Type B pancreatic cell (in vitro differentiated cells): ENCODE measurements at regions not wholly inside any gene's neighbourhood (a gene's known extent, or its start where the extent isn't known, plus 50 kb on each side); places are given as distances from the start of the nearest gene placed in this dataset.

Experiments
- DNase-seq: peaks from one replicate; pipeline ENCODE4 v3.0.0; 2021; ENCODE audit warnings: mixed read lengths; ENCODE audit not compliant: unreplicated experiment; ENCODE audit errors: extremely low spot score
- H3K27ac Mint-ChIP-seq: 2 replicates; pipeline ENCODE4 v1.8.0; 2021; ENCODE audit warnings: mild to moderate bottlenecking, mixed read lengths
- H3K27me3 Mint-ChIP-seq: 2 replicates; pipeline ENCODE4 v1.8.0; 2021; ENCODE audit warnings: mixed read lengths
- H3K36me3 Mint-ChIP-seq: 2 replicates; pipeline ENCODE4 v1.8.0; 2021; ENCODE audit warnings: mixed read lengths
- H3K4me1 Mint-ChIP-seq: one replicate; pipeline ENCODE4 v1.8.0; 2021; ENCODE audit warnings: mixed read lengths; ENCODE audit not compliant: unreplicated experiment
- H3K4me3 Mint-ChIP-seq: 2 replicates; pipeline ENCODE4 v1.8.0; 2021; ENCODE audit warnings: mild to moderate bottlenecking, mixed read lengths
- H3K9me3 Mint-ChIP-seq: 2 replicates; pipeline ENCODE4 v1.8.0; 2021; ENCODE audit warnings: mixed read lengths
- TF ChIP-seq, protein P1 (sequence below): fragments of 200-600 bp; sonication (generic); conservative IDR thresholded peaks from 2 replicates; pipeline ENCODE4 v1.5.0; 2021; ENCODE audit warnings: antibody characterized with exemption, mild to moderate bottlenecking

DNA sequence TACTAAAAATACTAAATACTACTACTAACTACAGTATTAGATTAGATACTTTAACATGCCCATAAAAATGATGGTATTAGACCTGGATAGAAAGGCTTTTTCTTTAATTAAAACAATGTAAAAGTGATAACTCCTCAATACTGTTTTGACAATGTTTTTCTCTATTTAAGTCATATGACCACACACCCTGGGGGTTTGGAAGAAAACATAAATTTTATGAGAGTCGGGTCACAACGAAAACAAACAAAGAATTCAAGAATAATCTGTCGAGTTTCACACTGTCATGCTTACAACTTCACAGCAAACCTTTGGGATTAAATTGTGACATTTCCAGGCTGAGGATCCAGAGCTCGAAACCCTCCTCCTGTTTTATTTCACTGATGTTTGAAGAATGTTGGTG, 107.4 kb upstream of the SOX4 start:
- Mint-ChIP-seq H3K4me1 (peaks cover 23% of the 10 kb centered on the region), H3K27ac (no peak overlapping the region), H3K27me3 (no peaks in the 10 kb centered on the region), H3K4me3 (no peak overlapping the region), H3K9me3 (peaks cover 4% of the 10 kb centered on the region), H3K36me3 (no peaks in the 10 kb centered on the region)
- DNase-seq: no peak
- TF ChIP-seq, protein P1, sequence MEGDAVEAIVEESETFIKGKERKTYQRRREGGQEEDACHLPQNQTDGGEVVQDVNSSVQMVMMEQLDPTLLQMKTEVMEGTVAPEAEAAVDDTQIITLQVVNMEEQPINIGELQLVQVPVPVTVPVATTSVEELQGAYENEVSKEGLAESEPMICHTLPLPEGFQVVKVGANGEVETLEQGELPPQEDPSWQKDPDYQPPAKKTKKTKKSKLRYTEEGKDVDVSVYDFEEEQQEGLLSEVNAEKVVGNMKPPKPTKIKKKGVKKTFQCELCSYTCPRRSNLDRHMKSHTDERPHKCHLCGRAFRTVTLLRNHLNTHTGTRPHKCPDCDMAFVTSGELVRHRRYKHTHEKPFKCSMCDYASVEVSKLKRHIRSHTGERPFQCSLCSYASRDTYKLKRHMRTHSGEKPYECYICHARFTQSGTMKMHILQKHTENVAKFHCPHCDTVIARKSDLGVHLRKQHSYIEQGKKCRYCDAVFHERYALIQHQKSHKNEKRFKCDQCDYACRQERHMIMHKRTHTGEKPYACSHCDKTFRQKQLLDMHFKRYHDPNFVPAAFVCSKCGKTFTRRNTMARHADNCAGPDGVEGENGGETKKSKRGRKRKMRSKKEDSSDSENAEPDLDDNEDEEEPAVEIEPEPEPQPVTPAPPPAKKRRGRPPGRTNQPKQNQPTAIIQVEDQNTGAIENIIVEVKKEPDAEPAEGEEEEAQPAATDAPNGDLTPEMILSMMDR: no peak

DNA sequence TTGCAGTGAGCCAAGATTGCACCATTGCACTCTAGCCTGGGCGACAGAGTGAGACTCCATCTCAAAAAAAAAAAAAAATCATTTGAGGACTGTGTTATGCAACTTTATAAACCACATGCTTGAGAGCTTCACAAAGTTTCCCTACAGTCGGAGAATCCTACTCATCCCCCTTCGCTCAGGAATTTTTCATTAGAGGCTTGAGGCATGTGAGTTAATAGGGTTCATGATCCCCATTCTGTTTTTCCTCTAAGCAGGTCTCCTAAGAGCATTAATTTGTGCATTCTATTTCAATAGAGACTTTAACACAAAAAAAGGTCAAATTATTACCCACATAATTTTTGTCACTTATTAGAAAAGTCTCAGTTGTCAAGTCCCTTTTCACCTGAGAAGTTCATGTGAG, 103.7 kb upstream of the SOX4 start:
- Mint-ChIP-seq H3K4me3 (no peak overlapping the region), H3K27ac (no peak overlapping the region), H3K4me1 (peaks cover 19% of the 10 kb centered on the region), H3K36me3 (no peaks in the 10 kb centered on the region), H3K27me3 (no peaks in the 10 kb centered on the region), H3K9me3 (peaks cover 5% of the 10 kb centered on the region)
- DNase-seq: no peak
- TF ChIP-seq, protein P1: no peak

DNA sequence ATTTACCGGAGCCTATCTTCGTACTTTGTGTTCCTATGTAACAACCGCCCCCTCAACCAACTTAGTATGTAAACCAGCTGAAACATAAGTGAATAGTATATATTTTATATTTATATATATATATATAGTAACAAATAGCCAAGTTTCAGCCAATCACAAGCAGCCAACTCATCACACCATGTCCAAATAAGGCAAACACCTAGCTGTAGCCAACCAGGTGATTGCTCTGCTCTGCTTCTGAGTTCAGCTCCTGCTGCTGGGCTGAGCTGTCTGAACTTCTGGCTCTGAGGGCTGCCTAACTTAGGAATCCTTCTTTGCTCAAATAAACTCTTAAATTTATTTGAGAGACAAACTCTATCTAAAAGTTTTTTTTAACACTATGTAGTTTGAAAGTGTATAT, 101.6 kb upstream of the SOX4 start:
- H3K36me3 Mint-ChIP-seq: no peaks in the 10 kb centered on the region
- DNase-seq: no peak
- H3K4me1 Mint-ChIP-seq: peaks cover 17% of the 10 kb centered on the region
- H3K27me3 Mint-ChIP-seq: no peaks in the 10 kb centered on the region
- H3K4me3 Mint-ChIP-seq: no peak overlapping the region
- TF ChIP-seq, protein P1: no peak
- no peak overlapping the region for H3K27ac Mint-ChIP-seq
- H3K9me3 Mint-ChIP-seq: peaks cover 5% of the 10 kb centered on the region

DNA sequence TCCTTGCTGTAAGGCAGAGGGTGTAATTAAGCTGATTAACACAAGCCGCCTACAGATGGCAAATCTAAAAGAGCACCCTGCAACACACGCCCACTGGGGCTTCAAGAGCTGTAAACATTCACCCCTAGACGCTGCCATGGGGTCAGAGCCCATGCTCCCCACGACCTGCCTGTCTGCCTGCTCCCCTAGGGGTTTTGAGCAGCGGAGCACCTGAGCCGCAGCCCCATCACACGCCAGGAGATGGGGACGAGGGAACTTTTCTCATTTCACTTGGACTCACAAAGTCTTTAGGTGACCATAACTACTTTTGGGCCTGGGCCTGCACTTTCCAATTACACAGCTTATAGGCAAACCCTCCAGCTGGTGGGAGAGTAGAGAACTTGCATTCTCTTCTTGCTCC, 99.0 kb upstream of the SOX4 start:
- Mint-ChIP-seq H3K4me1 (peaks cover 14% of the 10 kb centered on the region), H3K9me3 (peaks cover 5% of the 10 kb centered on the region), H3K36me3 (no peaks in the 10 kb centered on the region), H3K4me3 (no peak overlapping the region), H3K27ac (no peak overlapping the region), H3K27me3 (no peaks in the 10 kb centered on the region)
- DNase-seq: no peak
- TF ChIP-seq, protein P1: no peak

DNA sequence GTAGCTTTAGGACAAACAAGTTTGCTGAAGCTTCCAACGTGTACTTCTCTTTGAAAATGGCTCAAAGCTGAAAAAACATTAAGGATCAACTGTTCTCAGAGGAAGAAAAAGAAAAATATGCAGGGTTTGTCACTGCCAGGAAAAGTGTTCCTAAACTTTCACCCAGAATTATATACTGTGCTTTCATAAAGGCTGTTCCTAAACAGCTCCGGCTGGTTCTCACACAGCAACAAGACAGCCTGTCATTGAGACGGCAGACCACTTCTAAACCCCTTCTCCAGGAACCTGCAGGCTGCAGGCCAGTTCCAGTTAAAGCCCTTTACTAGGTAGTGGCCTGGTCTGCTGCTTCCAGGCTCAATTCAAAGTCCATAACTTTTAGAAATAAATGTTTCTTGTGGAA, 97.4 kb upstream of the SOX4 start:
- TF ChIP-seq, protein P1: no peak
- no peaks in the 10 kb centered on the region for H3K36me3 Mint-ChIP-seq
- no peak overlapping the region for H3K4me3 Mint-ChIP-seq
- no peaks in the 10 kb centered on the region for H3K27me3 Mint-ChIP-seq
- H3K4me1 Mint-ChIP-seq: peaks cover 22% of the 10 kb centered on the region
- no peak overlapping the region for H3K27ac Mint-ChIP-seq
- DNase-seq: no peak
- H3K9me3 Mint-ChIP-seq: peaks cover 5% of the 10 kb centered on the region

DNA sequence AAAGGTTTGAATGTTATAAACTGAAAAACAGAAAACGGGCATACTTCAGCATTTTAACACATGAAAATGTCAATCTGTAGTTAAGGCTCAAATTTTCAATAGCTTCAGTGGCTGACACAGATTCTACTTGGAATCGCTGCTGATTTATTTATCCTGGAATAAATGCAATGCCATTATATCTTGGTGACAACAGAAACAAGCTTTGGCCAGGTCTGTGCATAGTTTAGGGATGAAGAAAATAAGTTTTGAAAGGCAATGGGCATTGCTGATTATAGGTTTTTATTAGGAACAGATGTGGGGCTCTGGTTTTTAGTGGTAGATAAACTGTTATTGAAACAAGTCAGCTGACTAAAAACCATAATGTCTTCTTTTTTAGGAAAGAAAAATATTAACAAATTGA, 96.8 kb upstream of the SOX4 start:
- Mint-ChIP-seq H3K4me1 (peaks cover 27% of the 10 kb centered on the region), H3K4me3 (no peak overlapping the region), H3K36me3 (no peaks in the 10 kb centered on the region), H3K9me3 (peaks cover 2% of the 10 kb centered on the region), H3K27me3 (no peaks in the 10 kb centered on the region), H3K27ac (no peak overlapping the region)
- no peak for DNase-seq
- TF ChIP-seq, protein P1: no peak
